MM.1S (cell line): ENCODE measurements at regions not wholly inside any gene's neighbourhood (a gene's known extent, or its start where the extent isn't known, plus 50 kb on each side); places are given as distances from the start of the nearest gene placed in this dataset.

ENCODE experiments used
- DNase-seq: peaks from one replicate; pipeline ENCODE4 v3.0.0-alpha.2; 2015
- H2AFZ ChIP-seq: fragments of 300-600 bp; sonication (generic); 2 replicates; pipeline ENCODE4 v1.6.0; 2016; ENCODE audit warnings: antibody characterized with exemption, low read length
- H3F3A ChIP-seq: fragments of 300-600 bp; sonication (generic); 2 replicates; pipeline ENCODE4 v1.6.1; 2016; ENCODE audit warnings: mild to moderate bottlenecking, antibody characterized with exemption, low read length, moderate library complexity, mixed read lengths; ENCODE audit not compliant: insufficient read depth
- H3K27ac ChIP-seq: fragments of 300-600 bp; sonication (generic); 2 replicates; pipeline ENCODE4 v1.5.1; 2016; ENCODE audit warnings: mild to moderate bottlenecking, low read length
- H3K27me3 ChIP-seq: fragments of 300-600 bp; sonication (generic); replicated peaks from 2 replicates; pipeline ENCODE4 v1.6.0; 2016; ENCODE audit warnings: low read length; ENCODE audit not compliant: insufficient read depth
- H3K36me3 ChIP-seq: fragments of 300-600 bp; sonication (generic); replicated peaks from 2 replicates; pipeline ENCODE4 v1.6.1; 2016; ENCODE audit warnings: mild to moderate bottlenecking, low read length, mixed read lengths; ENCODE audit not compliant: insufficient read depth
- H3K4me1 ChIP-seq: fragments of 300-600 bp; sonication (generic); 2 replicates; pipeline ENCODE4 v1.6.1; 2016; ENCODE audit warnings: low read length, mixed read lengths
- H3K4me2 ChIP-seq: fragments of 300-600 bp; sonication (generic); 2 replicates; pipeline ENCODE4 v1.6.0; 2016; ENCODE audit warnings: low read depth, low read length
- H3K4me3 ChIP-seq: fragments of 300-600 bp; sonication (generic); 2 replicates; pipeline ENCODE4 v1.5.1; 2016; ENCODE audit warnings: low read length, mixed read lengths
- H3K79me2 ChIP-seq: fragments of 300-600 bp; sonication (generic); 2 replicates; pipeline ENCODE4 v1.6.1; 2016; ENCODE audit warnings: mixed run types, low read length, mixed read lengths
- H3K9ac ChIP-seq: fragments of 300-600 bp; sonication (generic); 2 replicates; pipeline ENCODE4 v1.6.1; 2016; ENCODE audit warnings: low read length, mixed read lengths
- H3K9me2 ChIP-seq: fragments of 300-600 bp; sonication (generic); replicated peaks from 2 replicates; pipeline ENCODE4 v1.6.1; 2016; ENCODE audit warnings: mild to moderate bottlenecking, low read length, mixed read lengths; ENCODE audit not compliant: insufficient read depth
- H3K9me3 ChIP-seq: fragments of 300-600 bp; sonication (generic); replicated peaks from 2 replicates; pipeline ENCODE4 v1.6.1; 2016; ENCODE audit warnings: mild to moderate bottlenecking, low read length, mixed read lengths; ENCODE audit not compliant: insufficient read depth
- H4K20me1 ChIP-seq: fragments of 300-600 bp; sonication (generic); 2 replicates; pipeline ENCODE4 v1.6.1; 2016; ENCODE audit warnings: mild to moderate bottlenecking, low read length, moderate library complexity, mixed read lengths; ENCODE audit not compliant: insufficient read depth
- CTCF ChIP-seq: fragments of 300-600 bp; sonication (generic); IDR thresholded peaks from 2 replicates; pipeline ENCODE4 v1.5.1; 2016; ENCODE audit warnings: antibody characterized with exemption, low read length, mixed read lengths
- EZH2 ChIP-seq: fragments of 300-600 bp; sonication (generic); optimal IDR thresholded peaks from 2 replicates; pipeline ENCODE3; 2017; ENCODE audit warnings: low read depth, mild to moderate bottlenecking, antibody characterized with exemption, low read length, mixed read lengths
- EZH2phosphoT487 ChIP-seq: fragments of 300-600 bp; sonication (generic); IDR thresholded peaks from 2 replicates; pipeline ENCODE4 v1.6.1; 2018; ENCODE audit warnings: antibody characterized with exemption, low read length

GRCh38 chr12:5140190-5140589 is 96.5 kb downstream of the KCNA5 start:
- Histone ChIP-seq H3K4me1 (no peaks in the 10 kb centered on the region), H3K4me2 (no peak overlapping the region), H3K4me3 (no peak overlapping the region), H3K36me3 (no peaks in the 10 kb centered on the region), H3K9me2 (no peaks in the 10 kb centered on the region), H3K79me2 (no peaks in the 10 kb centered on the region), H2AFZ (no peak overlapping the region), H3K9ac (no peak overlapping the region), H3K27ac (no peak overlapping the region), H4K20me1 (no peaks in the 10 kb centered on the region), H3K9me3 (no peaks in the 10 kb centered on the region), H3F3A (no peaks in the 10 kb centered on the region), H3K27me3 (no peaks in the 10 kb centered on the region)
- TF ChIP-seq EZH2phosphoT487 (no peak), CTCF (no peak), EZH2 (no peak)
- DNase-seq = no peak

- Histone ChIP-seq H3K4me1 (no peaks in the 10 kb centered on the region), H3F3A (no peaks in the 10 kb centered on the region), H3K79me2 (no peaks in the 10 kb centered on the region), H3K4me2 (no peak overlapping the region), H3K36me3 (no peaks in the 10 kb centered on the region), H3K9me3 (no peaks in the 10 kb centered on the region), H4K20me1 (no peaks in the 10 kb centered on the region), H3K9ac (no peak overlapping the region), H2AFZ (no peak overlapping the region), H3K4me3 (no peak overlapping the region), H3K9me2 (no peaks in the 10 kb centered on the region), H3K27ac (no peak overlapping the region), H3K27me3 (no peaks in the 10 kb centered on the region)
- DNase-seq = no peak
- TF ChIP-seq EZH2phosphoT487 = no peak
- no peak for TF ChIP-seq EZH2
- TF ChIP-seq CTCF = no peak
These were observed 105.2 kb downstream of the KCNA5 start for GRCh38 chr12:5148880-5149279.

GRCh38 chr12:5154091-5154490 is 110.4 kb downstream of the KCNA5 start:
- no peaks in the 10 kb centered on the region for H3K9me2 ChIP-seq
- H3F3A ChIP-seq = no peaks in the 10 kb centered on the region
- H3K4me1 ChIP-seq = no peaks in the 10 kb centered on the region
- no peaks in the 10 kb centered on the region for H3K27me3 ChIP-seq
- no peak overlapping the region for H3K27ac ChIP-seq
- DNase-seq = no peak
- TF ChIP-seq CTCF (no peak), EZH2phosphoT487 (no peak), EZH2 (no peak)
- no peak overlapping the region for H3K9ac ChIP-seq
- H3K4me3 ChIP-seq = no peak overlapping the region
- no peaks in the 10 kb centered on the region for H3K9me3 ChIP-seq
- H2AFZ ChIP-seq = no peak overlapping the region
- no peak overlapping the region for H3K4me2 ChIP-seq
- H4K20me1 ChIP-seq = no peaks in the 10 kb centered on the region
- H3K79me2 ChIP-seq = no peaks in the 10 kb centered on the region
- no peaks in the 10 kb centered on the region for H3K36me3 ChIP-seq
